ENCODE measurements at regions not wholly inside any gene's neighbourhood (a gene's known extent, or its start where the extent isn't known, plus 50 kb on each side); places are given as distances from the start of the nearest gene placed in this dataset.

DNA sequence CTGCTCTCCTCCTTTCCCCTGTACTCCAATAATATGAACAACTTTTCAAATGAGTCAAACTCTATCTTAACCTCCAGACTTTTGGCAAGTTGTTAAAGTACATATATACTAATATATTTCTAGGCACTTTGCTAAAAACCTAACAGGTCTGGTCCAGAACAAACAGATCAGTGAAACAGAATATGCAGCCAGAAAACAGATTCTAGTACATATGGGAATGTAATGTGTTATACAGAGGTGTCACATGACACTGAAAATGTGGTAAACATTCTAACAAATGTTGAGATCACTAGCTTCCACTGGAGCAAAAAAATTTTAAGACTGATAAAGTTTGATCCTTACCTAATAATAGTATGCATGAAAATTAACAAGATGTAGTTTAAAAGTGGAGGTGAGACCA, 136.9 kb downstream of the OR2K2 start:
- no peak for DNase-seq

DNA sequence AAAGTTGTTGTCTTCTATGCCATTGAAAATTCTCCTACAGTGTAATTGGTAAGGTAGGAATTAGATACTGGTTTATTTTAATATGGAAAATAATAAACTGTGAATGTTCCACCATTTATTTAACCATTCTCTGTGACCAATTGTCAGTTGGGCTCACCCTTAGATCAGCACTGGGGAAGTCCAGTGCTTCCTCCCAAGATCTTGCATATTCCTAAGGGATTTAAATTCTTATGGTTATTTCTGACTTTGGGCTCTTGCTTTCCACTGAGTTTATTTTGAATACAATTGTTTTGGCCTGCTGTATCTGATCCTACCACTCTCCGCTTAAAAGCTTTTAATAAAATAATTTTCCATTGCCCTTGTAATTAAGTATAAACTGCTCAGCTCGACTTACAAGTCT, 137.4 kb downstream of the OR2K2 start:
- no peak for DNase-seq

- no peak for DNase-seq
These were observed 139.7 kb downstream of the OR2K2 start for GRCh38 chr9:111190347-111190746.

GRCh38 chr9:111187376-111187775, 142.6 kb downstream of the OR2K2 start:
- DNase-seq, result no peak

- DNase-seq, result no peak
These were observed 143.9 kb downstream of the OR2K2 start for GRCh38 chr9:111186021-111186530.

GRCh38 chr9:111180811-111181210, 142.5 kb upstream of the LPAR1 start:
- DNase-seq, result no peak

DNA sequence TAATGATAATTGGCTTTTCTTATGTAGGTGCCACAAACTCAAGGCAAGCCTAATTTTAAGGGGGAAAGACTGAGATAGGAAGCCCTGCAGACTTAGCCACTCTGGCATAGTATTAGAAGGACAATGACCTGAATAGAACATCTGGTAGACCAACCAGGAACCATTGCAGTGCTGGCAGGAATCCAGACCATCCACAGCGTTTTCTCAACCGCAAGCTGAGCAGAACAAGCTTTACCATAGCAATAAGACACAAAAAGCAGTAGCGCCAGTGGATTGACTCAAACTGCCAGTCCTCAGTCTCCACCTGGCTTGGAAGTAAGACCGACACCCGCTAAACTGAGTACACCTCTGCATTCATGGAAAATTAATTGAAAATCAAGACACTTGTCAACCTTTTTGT, 141.3 kb upstream of the LPAR1 start:
- no peak for DNase-seq

DNA sequence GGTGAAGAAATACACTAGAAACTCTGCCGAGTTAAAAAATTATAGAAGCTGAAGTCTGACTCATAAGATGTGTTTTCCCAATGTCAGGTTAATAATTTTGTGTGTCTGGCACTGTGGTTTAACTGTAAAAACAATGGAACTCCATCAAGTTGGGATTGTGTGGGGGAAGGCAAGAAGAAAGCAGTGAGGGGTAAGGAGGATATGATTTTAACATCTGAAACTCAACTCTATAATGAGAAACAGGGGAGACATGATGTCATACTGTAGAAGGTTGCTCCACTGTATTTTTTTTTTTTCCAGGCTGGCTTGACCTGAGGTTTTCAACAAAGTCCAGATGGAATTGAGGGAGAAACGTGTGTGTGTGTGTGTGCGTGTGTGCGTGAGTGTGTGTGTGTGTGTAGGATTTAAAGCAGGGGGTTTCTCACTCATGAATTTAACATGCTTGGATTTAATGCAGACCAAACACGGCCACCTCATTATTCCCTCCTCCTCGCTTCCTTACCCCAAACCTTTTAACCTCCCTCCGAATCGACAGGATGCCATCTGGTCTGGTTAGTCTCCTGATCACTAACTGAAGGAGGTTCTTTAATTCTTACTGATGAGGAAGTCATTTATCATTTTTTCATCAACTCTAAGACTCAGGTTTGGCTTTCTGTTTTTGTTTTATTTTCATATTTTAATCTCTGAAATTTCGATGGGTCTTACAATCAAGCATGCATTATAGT, 140.2 kb upstream of the LPAR1 start:
- DNase-seq, result peak; percentile 5

DNA sequence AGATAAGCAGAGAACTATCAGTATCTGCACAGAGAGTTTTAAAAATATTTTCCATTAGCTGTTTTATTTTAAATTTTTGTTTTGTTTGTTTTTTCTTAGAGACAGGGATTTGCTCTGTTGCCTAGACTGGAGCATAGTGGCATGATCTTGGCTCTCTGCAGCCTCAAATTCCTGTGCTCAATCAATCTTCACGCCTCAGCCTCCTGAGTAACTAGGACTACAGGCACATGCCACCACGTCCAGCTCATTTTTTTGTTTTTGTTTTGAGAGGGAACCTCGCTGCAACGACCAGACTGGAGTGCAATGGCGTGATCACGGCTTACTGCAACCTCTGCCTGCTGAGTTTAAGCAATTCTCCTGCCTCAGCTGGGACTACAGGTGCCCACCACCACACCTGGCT, 138.2 kb upstream of the LPAR1 start:
- no peak for DNase-seq

DNA sequence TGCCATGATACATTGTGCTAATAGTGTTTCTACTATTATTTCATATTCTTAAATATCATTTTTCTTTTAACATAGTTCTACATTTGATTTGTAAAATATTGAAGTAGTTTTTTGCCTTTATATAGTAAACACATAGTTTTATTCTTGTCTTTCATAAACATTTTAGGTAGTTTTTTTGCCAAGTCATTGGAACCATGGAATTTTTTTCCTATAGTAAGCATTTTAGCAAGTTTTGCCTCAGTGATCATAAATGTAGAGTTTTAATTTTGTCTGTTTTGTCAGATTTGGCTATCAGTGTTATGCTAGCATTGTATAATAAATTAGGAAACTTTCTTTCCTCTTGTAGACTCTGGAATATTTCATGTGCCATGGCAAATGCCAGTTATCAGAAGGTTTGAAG, 137.1 kb upstream of the LPAR1 start:
- DNase-seq, result no peak

- no peak for DNase-seq
These were observed 129.1 kb upstream of the LPAR1 start for GRCh38 chr9:111167341-111167740.

- DNase-seq, result no peak
These were observed 125.6 kb upstream of the LPAR1 start for GRCh38 chr9:111163716-111164389.

DNA sequence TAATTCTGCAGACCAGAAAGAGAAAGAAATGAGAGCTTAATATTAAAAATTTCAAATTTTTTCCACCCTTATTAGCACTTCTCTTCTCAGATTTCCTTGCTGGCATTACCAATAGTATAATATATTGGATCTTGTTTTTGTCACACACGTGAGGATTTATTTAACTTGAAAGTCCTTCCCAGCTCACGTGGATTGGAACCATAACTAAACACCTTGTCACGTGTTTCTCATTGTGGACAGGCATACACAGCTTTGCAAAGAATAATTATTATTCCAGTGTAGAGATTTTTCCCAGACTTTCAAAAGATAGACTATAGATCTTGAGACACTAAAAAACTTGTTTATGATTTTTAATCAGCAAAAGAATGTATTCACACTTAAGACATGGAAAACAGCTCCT, 123.8 kb upstream of the LPAR1 start:
- DNase-seq, result no peak

DNA sequence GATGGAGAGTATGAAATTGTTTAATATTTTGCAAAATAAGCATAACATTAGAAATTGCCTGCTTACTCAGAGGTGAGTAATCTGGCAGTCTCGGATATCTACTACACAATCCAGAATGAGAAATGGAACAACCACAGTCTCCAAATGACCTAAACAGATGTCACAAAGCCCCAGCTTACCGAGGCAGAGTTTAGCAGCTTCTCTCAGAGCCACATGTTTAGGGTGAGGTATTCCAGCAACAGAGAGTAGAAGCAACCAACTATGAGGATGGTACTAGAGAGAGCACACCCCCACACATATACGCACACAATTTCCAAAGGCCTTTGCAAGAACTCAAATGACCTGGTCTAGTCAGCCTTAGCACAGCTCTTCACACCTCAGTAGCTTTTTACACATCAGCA, 122.7 kb upstream of the LPAR1 start:
- DNase-seq, result no peak

GRCh38 chr9:111158999-111159398, 120.7 kb upstream of the LPAR1 start:
- DNase-seq, result no peak

GRCh38 chr9:111158363-111158762, 120.1 kb upstream of the LPAR1 start:
- DNase-seq, result no peak

DNA sequence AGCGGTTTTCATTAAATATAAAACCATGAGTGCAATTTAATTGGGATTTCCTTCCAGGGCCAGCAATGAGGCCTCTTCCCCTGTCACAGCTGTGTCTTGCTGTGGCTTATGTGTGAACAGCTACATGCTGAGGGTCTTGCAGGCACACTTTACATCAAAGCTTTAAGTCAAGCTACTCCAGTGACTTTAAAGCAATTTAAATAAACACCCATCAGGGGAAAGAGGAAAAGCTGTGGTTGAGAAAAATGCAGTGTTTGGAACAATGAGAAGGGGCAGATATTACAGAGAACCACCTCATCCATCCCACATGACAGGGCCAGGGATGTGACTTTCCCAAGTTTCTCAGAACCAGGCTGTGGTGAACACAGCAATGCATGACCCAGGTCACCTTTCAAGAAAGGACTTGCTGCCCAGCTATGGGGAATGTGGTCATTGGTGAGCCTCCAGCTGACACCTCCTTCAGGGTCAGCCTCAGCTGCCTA, 115.9 kb upstream of the LPAR1 start:
- no peak for DNase-seq

DNA sequence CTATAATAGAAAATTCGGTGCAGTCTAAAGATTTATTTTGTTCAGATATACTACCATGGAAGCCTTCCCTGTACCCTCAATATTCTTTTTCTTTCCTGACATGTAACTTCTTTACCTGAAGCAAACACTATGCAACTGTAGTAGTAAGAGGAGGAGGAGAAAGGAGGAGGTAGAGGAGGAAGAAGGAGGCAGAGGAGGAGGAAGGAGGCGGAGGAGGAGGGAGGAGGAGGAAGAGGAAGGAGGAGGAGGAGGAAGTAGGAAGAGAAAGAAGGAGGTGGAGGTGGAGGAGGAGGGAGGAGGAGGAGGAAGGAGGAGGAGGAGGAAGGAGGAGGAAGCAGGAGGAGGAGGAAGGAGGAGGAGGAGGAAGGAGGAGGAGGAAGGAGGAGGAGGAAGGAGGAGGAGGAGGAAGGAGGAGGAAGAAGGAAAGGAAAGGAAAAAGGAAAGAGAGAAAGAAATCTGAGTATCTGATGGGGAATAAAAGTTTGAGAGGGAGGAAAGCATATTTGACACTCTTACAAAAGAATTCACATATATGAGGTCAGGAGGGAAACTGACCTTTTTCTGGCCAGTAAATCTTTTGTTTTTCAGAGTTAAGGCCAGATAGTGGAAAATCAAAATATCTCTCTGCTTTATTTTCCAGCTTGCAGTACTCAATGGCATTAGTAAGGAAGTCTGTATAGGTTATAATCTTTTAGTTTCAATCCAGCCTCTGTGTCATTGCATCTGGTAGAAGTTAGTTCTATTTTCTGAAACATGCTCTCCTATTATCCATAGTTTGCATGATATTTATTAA, 114.5 kb upstream of the LPAR1 start:
- no peak for DNase-seq

DNA sequence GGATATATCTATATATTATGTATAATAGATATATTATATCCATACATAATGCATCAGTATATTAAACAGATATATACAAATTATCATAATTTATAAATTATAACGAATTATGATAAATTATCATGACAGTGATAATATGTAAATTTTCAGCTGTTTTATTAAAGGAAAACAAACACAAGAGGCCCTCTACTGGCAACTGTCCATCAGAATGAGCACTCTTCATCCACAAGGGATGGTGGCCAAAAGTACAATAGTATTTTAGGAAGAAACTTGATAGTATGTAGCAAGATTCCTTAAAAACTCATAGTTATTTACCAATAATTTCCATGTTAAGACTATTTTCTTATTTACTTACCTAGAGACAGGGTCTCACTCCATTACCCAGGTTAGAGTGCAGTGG, 113.3 kb upstream of the LPAR1 start:
- no peak for DNase-seq

DNA sequence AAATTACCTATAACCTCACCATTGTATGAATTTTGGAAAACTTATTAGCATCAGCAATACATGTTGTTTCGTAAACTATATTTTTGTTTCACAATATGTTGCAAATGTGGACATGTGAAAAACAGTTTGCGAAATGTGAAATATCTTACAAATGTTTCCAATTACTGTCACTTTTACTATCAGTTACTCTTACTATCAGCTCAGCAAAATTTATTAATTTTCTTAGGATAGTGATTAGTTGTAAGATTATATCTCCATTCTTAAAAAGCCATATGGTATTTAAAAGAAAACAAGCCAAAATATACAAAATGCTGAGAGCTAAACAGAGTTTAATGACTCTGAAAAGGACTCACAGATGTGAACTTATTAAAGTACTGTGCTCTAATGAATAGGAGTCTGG, 111.9 kb upstream of the LPAR1 start:
- no peak for DNase-seq

GRCh38 chr9:111149018-111149759, 110.9 kb upstream of the LPAR1 start:
- no peak for DNase-seq

GRCh38 chr9:111148052-111149017, 110.1 kb upstream of the LPAR1 start:
- DNase-seq, result peak; percentile 2
